Epithelial cell of esophagus (primary cell): ENCODE measurements at regions not wholly inside any gene's neighbourhood (a gene's known extent, or its start where the extent isn't known, plus 50 kb on each side); places are given as distances from the start of the nearest gene placed in this dataset.
A peak's percentile ranks its signal among the peaks of the same experiment; 100 is the strongest.
"Not testable (repeated sequence)": the region's sequence is repeated elsewhere in the genome, so short reads cannot be mapped to it uniquely, and the experiment has no call there.

ENCODE experiments used
- DNase-seq: peaks from one replicate; pipeline ENCODE4 v3.0.0; 2010; ENCODE audit warnings: low read depth
- H3K4me3 ChIP-seq: 2 replicates; pipeline ENCODE4 v1.5.1; 2011; ENCODE audit warnings: mild to moderate bottlenecking, low read length, control low read depth
- CTCF ChIP-seq: IDR thresholded peaks from 2 replicates; pipeline ENCODE4 v1.5.1; 2011; ENCODE audit warnings: low read depth, mild to moderate bottlenecking, low read length, control low read depth, inconsistent platforms; ENCODE audit not compliant: insufficient read depth; ENCODE audit errors: missing control alignments

- H3K4me3 ChIP-seq: no peak overlapping the region
- DNase-seq: no peak
- TF ChIP-seq CTCF: no peak
These were observed 121.8 kb upstream of the EDA2R start for GRCh38 chrX:66760651-66761050.

- no peak overlapping the region for H3K4me3 ChIP-seq
- no peak for TF ChIP-seq CTCF
- DNase-seq: no peak
These were observed 117.8 kb upstream of the EDA2R start for GRCh38 chrX:66756717-66757116.

- H3K4me3 ChIP-seq: no peak overlapping the region
- DNase-seq: no peak
- no peak for TF ChIP-seq CTCF
These were observed 112.4 kb upstream of the EDA2R start for GRCh38 chrX:66751136-66751782.

GRCh38 chrX:66744519-66744918 lies 105.6 kb upstream of the EDA2R start:
- not testable (repeated sequence) for H3K4me3 ChIP-seq, DNase-seq

- peak; percentile 51 for DNase-seq
These were observed 92.5 kb upstream of the EDA2R start for GRCh38 chrX:66731398-66731797.

GRCh38 chrX:66728818-66729271 lies 90.0 kb upstream of the EDA2R start:
- TF ChIP-seq CTCF: peak; percentile 69
- H3K4me3 ChIP-seq: peak overlapping the region; percentile 51
- DNase-seq: peak; percentile 67

More at GRCh38 chrX:66731398-66731797, 92.5 kb upstream of the EDA2R start:
- TF ChIP-seq CTCF: peak; percentile 33
- H3K4me3 ChIP-seq: no peak overlapping the region

- H3K4me3 ChIP-seq: no peak overlapping the region
- no peak for DNase-seq
- TF ChIP-seq CTCF: no peak
These were observed 79.0 kb upstream of the EDA2R start for GRCh38 chrX:66717926-66718325.
